AG04449 (cell line): ENCODE measurements at regions not wholly inside any gene's neighbourhood (a gene's known extent, or its start where the extent isn't known, plus 50 kb on each side); places are given as distances from the start of the nearest gene placed in this dataset.

ENCODE experiments used
- CTCF ChIA-PET: fragments of 350-600 bp; formaldehyde crosslinking; extraction: SDS; loops from one replicate; lab custom pipeline; 2021; ENCODE audit warnings: antibody characterized with exemption; lab: Yijun Ruan, JAX
- POLR2A ChIA-PET: fragments of 400-600, 350-600 bp; formaldehyde crosslinking; extraction: SDS; loops from one replicate; lab custom pipeline; 2020; ENCODE audit warnings: antibody characterized with exemption, inconsistent platforms; lab: Yijun Ruan, JAX
- DNase-seq: peaks from one replicate; pipeline ENCODE4 v3.0.0-alpha.2; 2010; ENCODE audit warnings: low read depth, low spot score
- H3K4me3 ChIP-seq: 2 replicates; pipeline ENCODE4 v1.5.1; 2011; ENCODE audit warnings: low read depth, mild to moderate bottlenecking, control low read depth, low read length
- TF ChIP-seq, protein P1 (sequence below): IDR thresholded peaks from one replicate; pipeline ENCODE4 v1.5.1; 2011; ENCODE audit warnings: mild to moderate bottlenecking, moderate library complexity, low read length, control low read depth, inconsistent platforms; ENCODE audit not compliant: insufficient read depth; ENCODE audit errors: missing control alignments

DNA sequence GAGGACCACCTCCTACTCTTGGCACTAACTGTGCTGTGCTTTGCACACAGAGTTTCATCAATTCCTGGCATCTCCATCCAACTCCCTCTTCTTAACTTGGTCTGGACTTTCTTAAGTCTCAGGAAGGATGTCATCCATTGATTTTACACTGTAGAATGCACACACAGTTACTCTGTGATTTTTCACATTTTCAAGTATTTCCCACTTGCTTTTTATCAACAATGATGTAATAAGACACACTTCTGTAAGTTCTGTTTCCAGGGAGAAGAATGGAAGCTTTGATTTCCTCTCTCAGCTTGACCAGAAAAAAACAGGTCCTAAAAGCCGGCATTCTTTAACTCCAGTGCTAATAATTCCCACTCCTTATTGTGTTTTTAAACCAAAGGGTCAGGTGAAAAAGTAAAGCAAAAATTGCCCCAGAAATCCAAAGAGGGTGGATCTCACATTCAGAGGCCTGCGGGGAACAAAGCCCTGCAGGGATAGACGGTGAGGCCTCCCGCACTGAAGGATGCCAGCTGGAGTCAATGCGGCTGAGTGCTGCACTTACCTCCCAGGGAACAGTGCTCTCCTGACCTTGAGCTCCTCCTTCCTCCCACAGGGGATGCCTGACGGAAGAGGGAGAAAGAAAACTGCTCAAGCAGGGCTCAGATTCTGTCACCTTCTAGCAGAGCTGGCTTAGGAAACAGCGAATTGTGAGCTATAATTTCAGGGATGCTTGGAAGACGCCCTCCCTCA is 83.1 kb downstream of the PDCL3 start:
- no peak for DNase-seq
- no peak overlapping the region for H3K4me3 ChIP-seq
- POLR2A ChIA-PET = no interaction called here
- CTCF ChIA-PET = interaction anchor here (1.1 to 1.8 kb wide), 2 partner anchors 14 to 37 kb away, joined by 3 to 4 read pairs; no protein-coding TSS in a partner anchor
- TF ChIP-seq, protein P1, sequence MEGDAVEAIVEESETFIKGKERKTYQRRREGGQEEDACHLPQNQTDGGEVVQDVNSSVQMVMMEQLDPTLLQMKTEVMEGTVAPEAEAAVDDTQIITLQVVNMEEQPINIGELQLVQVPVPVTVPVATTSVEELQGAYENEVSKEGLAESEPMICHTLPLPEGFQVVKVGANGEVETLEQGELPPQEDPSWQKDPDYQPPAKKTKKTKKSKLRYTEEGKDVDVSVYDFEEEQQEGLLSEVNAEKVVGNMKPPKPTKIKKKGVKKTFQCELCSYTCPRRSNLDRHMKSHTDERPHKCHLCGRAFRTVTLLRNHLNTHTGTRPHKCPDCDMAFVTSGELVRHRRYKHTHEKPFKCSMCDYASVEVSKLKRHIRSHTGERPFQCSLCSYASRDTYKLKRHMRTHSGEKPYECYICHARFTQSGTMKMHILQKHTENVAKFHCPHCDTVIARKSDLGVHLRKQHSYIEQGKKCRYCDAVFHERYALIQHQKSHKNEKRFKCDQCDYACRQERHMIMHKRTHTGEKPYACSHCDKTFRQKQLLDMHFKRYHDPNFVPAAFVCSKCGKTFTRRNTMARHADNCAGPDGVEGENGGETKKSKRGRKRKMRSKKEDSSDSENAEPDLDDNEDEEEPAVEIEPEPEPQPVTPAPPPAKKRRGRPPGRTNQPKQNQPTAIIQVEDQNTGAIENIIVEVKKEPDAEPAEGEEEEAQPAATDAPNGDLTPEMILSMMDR = no peak

GRCh38 chr2:100647709-100648108 is 84.9 kb downstream of the PDCL3 start:
- H3K4me3 ChIP-seq = no peak overlapping the region
- POLR2A ChIA-PET = no interaction called here
- CTCF ChIA-PET = no interaction called here
- TF ChIP-seq, protein P1 = no peak
- DNase-seq = no peak

- TF ChIP-seq, protein P1 = no peak
- no peak overlapping the region for H3K4me3 ChIP-seq
- CTCF ChIA-PET = interaction anchor here (1.2 kb wide), 1 partner anchor 8 kb away, joined by 3 read pairs; no protein-coding TSS in a partner anchor
- DNase-seq = no peak
- POLR2A ChIA-PET = no interaction called here
Observed at GRCh38 chr2:100650151-100650550, 87.4 kb downstream of the PDCL3 start.

- ChIA-PET CTCF (no interaction called here), POLR2A (no interaction called here)
- no peak for DNase-seq
- TF ChIP-seq, protein P1 = no peak
- no peak overlapping the region for H3K4me3 ChIP-seq
Observed at GRCh38 chr2:100653449-100654035, 90.7 kb downstream of the PDCL3 start.

DNA sequence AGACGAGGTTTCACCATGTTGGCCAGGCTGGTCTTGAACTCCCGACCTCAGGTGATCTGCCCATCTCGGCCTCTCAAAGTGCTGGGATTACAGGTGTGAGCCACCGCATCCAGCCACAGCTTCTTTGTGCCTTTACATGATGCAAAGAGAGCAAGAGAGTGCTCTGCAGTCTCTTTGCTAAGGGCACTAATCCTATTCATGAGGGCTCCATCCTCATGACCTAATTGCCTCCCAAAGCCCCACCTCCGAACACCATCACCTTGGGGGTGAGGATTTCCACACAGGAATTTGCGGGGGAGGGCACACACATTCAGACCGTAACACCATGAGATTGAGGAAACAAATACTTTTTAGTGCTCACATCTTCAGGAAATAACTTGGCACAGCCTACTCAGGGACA is 91.8 kb downstream of the PDCL3 start:
- DNase-seq = no peak
- POLR2A ChIA-PET = interaction anchor here (0.7 kb wide), 1 partner anchor 290 kb away, joined by 3 read pairs; no protein-coding TSS in a partner anchor
- H3K4me3 ChIP-seq = no peak overlapping the region
- CTCF ChIA-PET = no interaction called here
- TF ChIP-seq, protein P1 = no peak

GRCh38 chr2:100655446-100655845 is 92.7 kb downstream of the PDCL3 start:
- no peak overlapping the region for H3K4me3 ChIP-seq
- TF ChIP-seq, protein P1 = no peak
- ChIA-PET POLR2A (no interaction called here), CTCF (no interaction called here)
- no peak for DNase-seq
